ENCODE measurements at regions not wholly inside any gene's neighbourhood (a gene's known extent, or its start where the extent isn't known, plus 50 kb on each side); places are given as distances from the start of the nearest gene placed in this dataset.

GRCh38 chr4:170657761-170658160 is 568.0 kb upstream of the AADAT start (continued):
- no peak for TF ChIP-seq YY1 (IDR thresholded peaks at IDR 0.05; ENCODE audit: extremely low read depth, insufficient replicate concordance, low read depth, low read length)
- TF ChIP-seq SRF (IDR thresholded peaks at IDR 0.05; ENCODE audit: low read depth), result no peak
- no peak for TF ChIP-seq TCF7L2 (IDR thresholded peaks at IDR 0.05; ENCODE audit: borderline replicate concordance, extremely low read depth, insufficient read depth, insufficient read length)

- no peak overlapping the region for H3K4me2 ChIP-seq (ENCODE audit: low read length)
- H3K36me3 ChIP-seq (ENCODE audit: control insufficient read depth in 1 of 2, insufficient read depth in 2 of 2, low read length in 2 of 2), result no peaks in the 10 kb centered on the region
- no peak overlapping the region for H3K9ac ChIP-seq (ENCODE audit: low read length)
- H4K20me1 ChIP-seq (ENCODE audit: insufficient read depth), result no peaks in the 10 kb centered on the region
- H3K4me1 ChIP-seq (ENCODE audit: control insufficient read depth in 1 of 2, insufficient read depth in 2 of 2, low read length in 2 of 2), result no peaks in the 10 kb centered on the region
- H3K4me3 ChIP-seq (replicated peaks in 1 of 2; ENCODE audit: low read depth in 1 of 2, low read length in 2 of 2), result no peak overlapping the region
- H3K79me2 ChIP-seq (ENCODE audit: insufficient read depth, low read length), result no peaks in the 10 kb centered on the region
- DNase-seq (ENCODE audit: low read depth, low spot score), result no peak
- TF ChIP-seq SP1 (IDR thresholded peaks at IDR 0.05; ENCODE audit: low read depth), result no peak
- no peak for TF ChIP-seq CEBPB (IDR thresholded peaks at IDR 0.05; ENCODE audit: low read depth)
- no peak for TF ChIP-seq ZBTB33 (IDR thresholded peaks at IDR 0.05; ENCODE audit: extremely low read depth, insufficient replicate concordance, low read length)
- intact Hi-C loops (cut with micrococcal nuclease), result no loop called here
- no peaks in the 10 kb centered on the region for H3K27me3 ChIP-seq (ENCODE audit: insufficient read depth, low read length)
- H2AFZ ChIP-seq (ENCODE audit: low read depth, low read length, poor library complexity, severe bottlenecking), result no peak overlapping the region
- H3K9me3 ChIP-seq (ENCODE audit: control insufficient read depth in 1 of 2, insufficient read depth in 1 of 2, low read depth in 1 of 2, low read length in 2 of 2), result no peaks in the 10 kb centered on the region
- H3K9me2 ChIP-seq (ENCODE audit: insufficient read depth), result no peaks in the 10 kb centered on the region
- CTCF ChIA-PET, result no interaction called here
- H3K27ac ChIP-seq (ENCODE audit: low read depth, low read length), result no peak overlapping the region
- ATAC-seq, result no peak
- no TSS peak for BruUV-seq (replicated peaks)
- POLR2A ChIA-PET, result no interaction called here
- RAD21 ChIA-PET (ENCODE audit: low non-redundant PET in 1 of 2, low total read pairs in 2 of 2, uncharacterized antibody in 2 of 2, unreplicated experiment in 2 of 2), result no interaction called here
Measured at GRCh38 chr4:170656506-170656905, 566.8 kb upstream of the AADAT start.

GRCh38 chr4:170652571-170652970 is 562.8 kb upstream of the AADAT start:
- BruUV-seq (replicated peaks), result no TSS peak
- H2AFZ ChIP-seq (ENCODE audit: low read depth, low read length, poor library complexity, severe bottlenecking), result no peak overlapping the region
- no peak overlapping the region for H3K4me2 ChIP-seq (ENCODE audit: low read length)
- no peaks in the 10 kb centered on the region for H3K36me3 ChIP-seq (ENCODE audit: control insufficient read depth in 1 of 2, insufficient read depth in 2 of 2, low read length in 2 of 2)
- no peaks in the 10 kb centered on the region for H3K9me2 ChIP-seq (ENCODE audit: insufficient read depth)
- ChIA-PET RAD21 (ENCODE audit: low non-redundant PET in 1 of 2, low total read pairs in 2 of 2, uncharacterized antibody in 2 of 2, unreplicated experiment in 2 of 2) (no interaction called here), CTCF (no interaction called here), POLR2A (no interaction called here)
- intact Hi-C loops (cut with micrococcal nuclease), result no loop called here
- DNase-seq (ENCODE audit: low read depth, low spot score) (no peak), ATAC-seq (no peak)
- H3K9ac ChIP-seq (ENCODE audit: low read length), result no peak overlapping the region
- H3K4me1 ChIP-seq (ENCODE audit: control insufficient read depth in 1 of 2, insufficient read depth in 2 of 2, low read length in 2 of 2), result no peaks in the 10 kb centered on the region
- H4K20me1 ChIP-seq (ENCODE audit: insufficient read depth), result no peaks in the 10 kb centered on the region
- no peak overlapping the region for H3K4me3 ChIP-seq (replicated peaks in 1 of 2; ENCODE audit: low read depth in 1 of 2, low read length in 2 of 2)
- no peak overlapping the region for H3K27ac ChIP-seq (ENCODE audit: low read depth, low read length)
- H3K79me2 ChIP-seq (ENCODE audit: insufficient read depth, low read length), result no peaks in the 10 kb centered on the region
- no peaks in the 10 kb centered on the region for H3K9me3 ChIP-seq (ENCODE audit: control insufficient read depth in 1 of 2, insufficient read depth in 1 of 2, low read depth in 1 of 2, low read length in 2 of 2)
- H3K27me3 ChIP-seq (ENCODE audit: insufficient read depth, low read length), result no peaks in the 10 kb centered on the region
- TF ChIP-seq SP1 (IDR thresholded peaks at IDR 0.05; ENCODE audit: low read depth), result no peak
- TF ChIP-seq REST (IDR thresholded peaks at IDR 0.05; ENCODE audit: low read depth), result no peak
- no peak for TF ChIP-seq SIN3A (IDR thresholded peaks at IDR 0.05; ENCODE audit: low read depth)
- no peak for TF ChIP-seq MAX (IDR thresholded peaks at IDR 0.05)
- TF ChIP-seq SRF (IDR thresholded peaks at IDR 0.05; ENCODE audit: low read depth), result no peak
- no peak for TF ChIP-seq POLR2A (IDR thresholded peaks at IDR 0.05; ENCODE audit: borderline replicate concordance, extremely low read depth, insufficient read depth, insufficient read length)
- TF ChIP-seq EZH2phosphoT487 (IDR thresholded peaks at IDR 0.05; ENCODE audit: borderline replicate concordance), result no peak
- no peak for TF ChIP-seq JUND (IDR thresholded peaks at IDR 0.05)
- TF ChIP-seq POLR2AphosphoS5 (IDR thresholded peaks at IDR 0.05; ENCODE audit: low read depth, low read length), result no peak
- no peak for TF ChIP-seq CEBPB (IDR thresholded peaks at IDR 0.05; ENCODE audit: low read depth)
- no peak for TF ChIP-seq EZH2 (IDR thresholded peaks at IDR 0.05)
